Stomach (tissue), 8 donors: ENCODE measurements at regions not wholly inside any gene's neighbourhood (a gene's known extent, or its start where the extent isn't known, plus 50 kb on each side); places are given as distances from the start of the nearest gene placed in this dataset.

Experiments
- DNase-seq, 2 donors: peaks; one replicate each; pipeline versions ENCODE4 v3.0.0 to v3.0.0-alpha.2; 2013 to 2019
- H3K27ac ChIP-seq, 5 donors: fragments of 200-600 bp in 4 of 5; sonication (generic) in 4 of 5; one replicate each; pipeline ENCODE4 v1.5.1; 2013 to 2019; ENCODE audit warnings: mild to moderate bottlenecking in 1 of 5, moderate library complexity in 1 of 5
- H3K27me3 ChIP-seq, 3 donors: fragments of 200-600 bp; sonication (generic); one replicate each; pipeline ENCODE4 v1.5.1; 2017 to 2019; ENCODE audit warnings: mixed run types in 1 of 3
- H3K36me3 ChIP-seq, 4 donors: fragments of 200-600 bp; sonication (generic); 1 replicate in 3 of 4; 2 replicates in 1 of 4; pipeline ENCODE4 v1.5.1; 2016 to 2019
- H3K4me1 ChIP-seq, 4 donors: fragments of 200-600 bp; sonication (generic); one replicate each; pipeline ENCODE4 v1.5.1; 2016 to 2019
- H3K4me3 ChIP-seq, 4 donors: fragments of 200-600 bp; sonication (generic) in 3 of 4; one replicate each; pipeline ENCODE4 v1.5.1; 2016 to 2019; ENCODE audit warnings: mild to moderate bottlenecking in 1 of 4
- H3K9me3 ChIP-seq, 4 donors: fragments of 200-600 bp; sonication (generic); one replicate each; pipeline ENCODE4 v1.5.1; 2016 to 2019
- EP300 ChIP-seq: sonication (generic); formaldehyde crosslinking; IDR thresholded peaks from one replicate; pipeline ENCODE4 v1.6.1; 2017; ENCODE audit warnings: antibody characterized with exemption
- POLR2A ChIP-seq, 4 donors: fragments of 450-650 bp; IDR thresholded peaks; one replicate each; pipeline ENCODE4 v1.6.1; 2016; ENCODE audit warnings: antibody characterized with exemption in 4 of 4, control low read depth in 2 of 4, mild to moderate bottlenecking in 1 of 4, moderate library complexity in 1 of 4
- POLR2AphosphoS5 ChIP-seq, 3 donors: sonication (generic); formaldehyde crosslinking; IDR thresholded peaks; one replicate each; pipeline ENCODE4 v1.6.1; 2016; ENCODE audit warnings: antibody characterized with exemption in 3 of 3
- WGBS, 5 donors: extraction: QIAGEN DNeasy Blood & Tissue Kit in 3 of 5; methylation state at CpG; one replicate each; pipeline versions ENCODE4 v1.1.5 to v1.1.7; 2013 to 2018; 5-methylcytosine and 5-hydroxymethylcytosine counted together
- intact Hi-C: fragments of 100-400 bp; cut with DNase I; formaldehyde crosslinking; loops from one replicate; pipeline ENCODE4 v1.15.1; 2023; ENCODE audit warnings: low total_unique reads
- TF ChIP-seq, protein P1 (sequence below), 7 experiments: fragments of 450-650 bp in 4 of 7; fragments of 200-600 bp in 3 of 7; sonication (generic) in 3 of 7; IDR thresholded peaks; one replicate each; pipeline ENCODE4 v1.5.1; 2016 to 2019; ENCODE audit warnings: antibody characterized with exemption in 7 of 7, control low read depth in 2 of 7, mild to moderate bottlenecking in 1 of 7
- donor health status: healthy with polysubstance abuse.
- donor health status: Bipolar disorder and iron deficiency.
- donor health status: healthy.

- Histone ChIP-seq H3K36me3 (no peaks in the 10 kb centered on the region), H3K27ac (no peak overlapping the region), H3K4me3 (no peak overlapping the region), H3K27me3 (no peaks in the 10 kb centered on the region), H3K9me3 (no peaks in the 10 kb centered on the region), H3K4me1 (no peaks in the 10 kb centered on the region)
- TF ChIP-seq EP300 (no peak), POLR2AphosphoS5 (IDR thresholded peaks at IDR 0.05) (no peak), POLR2A (IDR thresholded peaks at IDR 0.05) (no peak)
- TF ChIP-seq, protein P1, sequence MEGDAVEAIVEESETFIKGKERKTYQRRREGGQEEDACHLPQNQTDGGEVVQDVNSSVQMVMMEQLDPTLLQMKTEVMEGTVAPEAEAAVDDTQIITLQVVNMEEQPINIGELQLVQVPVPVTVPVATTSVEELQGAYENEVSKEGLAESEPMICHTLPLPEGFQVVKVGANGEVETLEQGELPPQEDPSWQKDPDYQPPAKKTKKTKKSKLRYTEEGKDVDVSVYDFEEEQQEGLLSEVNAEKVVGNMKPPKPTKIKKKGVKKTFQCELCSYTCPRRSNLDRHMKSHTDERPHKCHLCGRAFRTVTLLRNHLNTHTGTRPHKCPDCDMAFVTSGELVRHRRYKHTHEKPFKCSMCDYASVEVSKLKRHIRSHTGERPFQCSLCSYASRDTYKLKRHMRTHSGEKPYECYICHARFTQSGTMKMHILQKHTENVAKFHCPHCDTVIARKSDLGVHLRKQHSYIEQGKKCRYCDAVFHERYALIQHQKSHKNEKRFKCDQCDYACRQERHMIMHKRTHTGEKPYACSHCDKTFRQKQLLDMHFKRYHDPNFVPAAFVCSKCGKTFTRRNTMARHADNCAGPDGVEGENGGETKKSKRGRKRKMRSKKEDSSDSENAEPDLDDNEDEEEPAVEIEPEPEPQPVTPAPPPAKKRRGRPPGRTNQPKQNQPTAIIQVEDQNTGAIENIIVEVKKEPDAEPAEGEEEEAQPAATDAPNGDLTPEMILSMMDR (IDR thresholded peaks at IDR 0.05), result no peak
- intact Hi-C loops, result no loop called here
- no peak for DNase-seq
- 37 to 61% (median 44%) methylated on average over 3 of the region's 3 CpGs for whole genome bisulfite sequencing, 5 donors
Observed at GRCh38 chr6:8859501-8859900, 424.2 kb upstream of the SLC35B3 start.

DNA sequence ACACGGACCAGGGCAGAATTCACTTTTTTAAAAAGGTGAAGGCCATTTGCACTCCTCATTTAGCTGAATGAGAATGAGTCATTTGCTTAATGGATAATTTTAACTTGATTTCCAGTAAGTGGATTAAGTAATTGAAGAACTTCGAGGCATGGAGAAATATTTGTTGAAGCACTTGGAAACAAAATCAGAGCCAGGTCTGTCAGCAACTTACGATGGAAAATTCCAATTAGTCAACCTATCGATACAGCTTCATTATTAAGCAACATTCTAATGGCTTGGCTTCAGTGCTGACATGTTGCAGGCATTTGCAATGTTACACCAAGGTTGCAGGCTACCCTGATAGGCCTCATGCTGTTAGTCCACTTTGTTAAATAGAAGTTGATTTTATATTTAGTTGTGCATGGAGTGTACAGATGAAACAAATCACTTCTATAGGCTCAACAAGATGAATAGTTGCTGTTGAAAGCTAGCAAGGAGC lies 423.5 kb upstream of the SLC35B3 start:
- no peaks in the 10 kb centered on the region for H3K36me3 ChIP-seq

DNA sequence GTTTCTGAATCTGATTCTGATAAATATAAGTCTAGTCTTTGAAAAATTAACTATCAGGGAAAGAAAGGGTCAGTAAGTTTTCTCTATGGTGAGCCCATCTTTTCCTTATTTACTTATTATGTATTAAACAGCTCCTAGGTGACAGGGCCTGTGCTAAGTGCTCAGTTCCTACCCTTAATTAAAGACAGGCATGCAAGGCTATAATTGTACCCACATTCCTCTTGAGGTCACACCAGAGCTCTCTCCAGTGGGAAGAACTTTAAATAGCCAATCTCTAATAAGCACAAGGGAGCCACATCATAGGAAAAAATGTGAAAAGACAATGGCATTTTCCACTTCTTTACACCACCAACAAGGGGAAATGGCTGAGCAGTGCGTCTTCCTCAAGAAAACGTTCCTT lies 421.8 kb upstream of the SLC35B3 start:
- no peak overlapping the region for H3K4me3 ChIP-seq
- H3K36me3 ChIP-seq, result no peaks in the 10 kb centered on the region
- H3K27ac ChIP-seq, result no peak overlapping the region
- no peak for DNase-seq
- no peaks in the 10 kb centered on the region for H3K27me3 ChIP-seq
- no peaks in the 10 kb centered on the region for H3K9me3 ChIP-seq
- intact Hi-C loops, result no loop called here
- TF ChIP-seq POLR2A (IDR thresholded peaks at IDR 0.05), result no peak
- no peak for TF ChIP-seq EP300
- TF ChIP-seq POLR2AphosphoS5 (IDR thresholded peaks at IDR 0.05), result no peak
- TF ChIP-seq, protein P1 (IDR thresholded peaks at IDR 0.05), result no peak
- 75 to 89% (median 78%) methylated on average over 2 of the region's 2 CpGs for WGBS, 5 donors
- no peaks in the 10 kb centered on the region for H3K4me1 ChIP-seq

More for the DNA sequence above, 423.5 kb upstream of the SLC35B3 start:
- intact Hi-C loops, result no loop called here
- TF ChIP-seq POLR2AphosphoS5 (IDR thresholded peaks at IDR 0.05), result no peak
- no peak for TF ChIP-seq EP300
- TF ChIP-seq, protein P1 (IDR thresholded peaks at IDR 0.05), result no peak
- no peak for TF ChIP-seq POLR2A (IDR thresholded peaks at IDR 0.05)
- H3K9me3 ChIP-seq, result no peaks in the 10 kb centered on the region
- no peaks in the 10 kb centered on the region for H3K4me1 ChIP-seq
- no peak overlapping the region for H3K4me3 ChIP-seq
- H3K27me3 ChIP-seq, result no peaks in the 10 kb centered on the region
- 66 to 83% (median 70%) methylated on average over 4 of the region's 4 CpGs for WGBS, 5 donors
- no peak overlapping the region for H3K27ac ChIP-seq
- DNase-seq, result no peak

DNA sequence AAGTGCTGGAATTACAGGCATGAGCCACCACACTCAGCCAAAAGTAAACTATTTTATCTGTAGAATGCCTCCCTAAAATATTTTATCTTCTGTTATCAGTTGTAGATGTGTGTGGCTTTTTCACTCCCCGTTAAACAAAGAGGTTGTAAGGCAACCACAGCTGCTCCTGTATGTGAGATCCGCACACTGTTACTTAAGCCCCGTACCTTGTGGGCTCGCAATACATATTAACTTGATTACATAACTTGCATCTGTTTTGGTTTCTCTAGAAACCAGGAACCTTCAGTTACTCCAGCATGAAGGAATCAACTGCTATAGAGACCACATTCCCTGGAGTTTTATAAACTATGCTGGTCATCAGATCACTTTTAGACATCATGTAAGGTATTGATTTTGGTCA lies 420.1 kb upstream of the SLC35B3 start:
- TF ChIP-seq EP300 (no peak), POLR2A (IDR thresholded peaks at IDR 0.05) (no peak), POLR2AphosphoS5 (IDR thresholded peaks at IDR 0.05) (no peak)
- TF ChIP-seq, protein P1 (IDR thresholded peaks at IDR 0.05), result no peak
- Histone ChIP-seq H3K36me3 (no peaks in the 10 kb centered on the region), H3K27ac (no peak overlapping the region), H3K9me3 (no peaks in the 10 kb centered on the region), H3K4me3 (no peak overlapping the region), H3K4me1 (no peaks in the 10 kb centered on the region), H3K27me3 (no peaks in the 10 kb centered on the region)
- 41 to 63% (median 47%) methylated on average over 4 of the region's 4 CpGs for WGBS, 5 donors
- no peak for DNase-seq
- intact Hi-C loops, result no loop called here
